ENCODE measurements at regions not wholly inside any gene's neighbourhood (a gene's known extent, or its start where the extent isn't known, plus 50 kb on each side); places are given as distances from the start of the nearest gene placed in this dataset.

- no peak for DNase-seq (ENCODE audit: low spot score)
- TF ChIP-seq CTCF (IDR thresholded peaks at IDR 0.05; ENCODE audit: extremely low read depth, missing control alignments) = no peak
Measured at GRCh38 chr12:131553096-131553777, 157.7 kb upstream of the SFSWAP start.

- no peak for DNase-seq (ENCODE audit: low spot score)
- no peak for TF ChIP-seq CTCF (IDR thresholded peaks at IDR 0.05; ENCODE audit: extremely low read depth, missing control alignments)
Measured at GRCh38 chr12:131555197-131555846, 155.6 kb upstream of the SFSWAP start.

GRCh38 chr12:131555866-131556265 lies 155.0 kb upstream of the SFSWAP start:
- TF ChIP-seq CTCF (IDR thresholded peaks at IDR 0.05; ENCODE audit: extremely low read depth, missing control alignments) = no peak
- DNase-seq (ENCODE audit: low spot score) = no peak

GRCh38 chr12:131557078-131557709 lies 153.7 kb upstream of the SFSWAP start:
- TF ChIP-seq CTCF (IDR thresholded peaks at IDR 0.05; ENCODE audit: extremely low read depth, missing control alignments) = no peak
- DNase-seq (ENCODE audit: low spot score) = no peak

- no peak for DNase-seq (ENCODE audit: low spot score)
- no peak for TF ChIP-seq CTCF (IDR thresholded peaks at IDR 0.05; ENCODE audit: extremely low read depth, missing control alignments)
Measured at GRCh38 chr12:131559517-131560516, 151.1 kb upstream of the SFSWAP start.

GRCh38 chr12:131561051-131561450 lies 149.8 kb upstream of the SFSWAP start:
- no peak for DNase-seq (ENCODE audit: low spot score)
- no peak for TF ChIP-seq CTCF (IDR thresholded peaks at IDR 0.05; ENCODE audit: extremely low read depth, missing control alignments)

Data from GM20000 (cell line).